HG03432 (cell line): ENCODE measurements at regions not wholly inside any gene's neighbourhood (a gene's known extent, or its start where the extent isn't known, plus 50 kb on each side); places are given as distances from the start of the nearest gene placed in this dataset.

Experiments
- ATAC-seq: cut with Tn5 transposase; IDR thresholded peaks from one replicate; pipeline ENCODE4 v1.9.1; 2021; ENCODE audit warnings: mild to moderate bottlenecking, moderate library complexity; ENCODE audit not compliant: unreplicated experiment

- ATAC-seq = no peak
These were observed 109.6 kb downstream of the ENGASE start for GRCh38 chr17:79184219-79184618.

GRCh38 chr17:79183293-79184158 is 108.9 kb downstream of the ENGASE start:
- ATAC-seq = no peak

DNA sequence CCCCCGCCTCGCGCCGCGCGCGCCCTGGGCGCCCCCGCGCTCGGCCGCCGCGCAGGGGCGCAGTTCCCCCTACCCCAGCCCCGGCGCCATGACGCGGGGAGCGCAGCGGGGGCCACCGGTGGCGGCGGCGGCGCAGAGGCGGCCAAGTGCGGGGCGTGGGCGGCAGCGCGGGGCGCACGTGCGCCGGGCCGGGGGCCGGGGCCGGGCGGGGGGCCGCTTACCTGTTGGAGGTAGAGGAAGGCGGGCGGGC is 108.3 kb downstream of the ENGASE start:
- no peak for ATAC-seq

DNA sequence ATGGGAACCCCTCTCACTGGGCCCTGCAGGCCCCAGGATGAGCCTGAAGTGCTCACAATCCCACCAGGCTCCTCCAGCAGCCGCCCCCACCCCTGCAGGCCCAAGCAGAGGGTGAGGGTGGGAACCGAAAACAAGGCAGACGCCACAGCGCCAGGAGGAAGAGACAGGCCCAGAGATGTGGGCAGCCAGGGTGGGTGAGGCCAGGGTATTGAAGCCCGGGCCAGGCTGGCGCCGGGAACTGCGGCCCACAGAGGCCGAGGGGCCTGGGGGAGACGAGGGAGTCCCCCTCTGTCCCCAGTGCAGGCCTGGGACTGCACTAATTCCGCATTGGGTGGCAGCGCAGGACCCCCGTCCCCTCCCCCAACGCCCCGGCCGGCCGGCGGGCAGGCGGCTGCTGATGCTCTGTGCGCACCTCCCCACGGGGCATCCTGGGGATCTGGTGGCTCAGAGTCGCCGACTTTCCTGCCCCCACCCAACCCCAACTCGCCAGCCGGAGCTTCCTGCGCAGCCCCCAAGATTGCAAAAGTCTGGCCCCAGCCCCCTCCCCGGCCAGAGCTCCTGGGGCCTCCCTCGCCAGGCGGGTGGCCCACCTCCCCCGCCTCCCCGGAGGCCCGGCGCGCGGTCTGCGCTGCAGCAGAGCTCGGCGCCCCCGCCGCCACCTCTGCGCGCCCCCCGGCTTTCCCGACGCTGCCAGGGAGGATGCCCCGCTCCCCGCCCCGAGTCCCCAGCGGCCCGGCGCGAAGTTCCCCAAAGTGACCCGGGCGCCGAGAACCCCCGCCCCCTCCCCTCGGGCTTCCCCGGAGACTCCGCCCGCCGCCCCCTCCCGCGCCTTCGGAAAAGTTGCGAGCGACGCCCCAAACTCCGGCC is 107.8 kb downstream of the ENGASE start:
- ATAC-seq = no peak

DNA sequence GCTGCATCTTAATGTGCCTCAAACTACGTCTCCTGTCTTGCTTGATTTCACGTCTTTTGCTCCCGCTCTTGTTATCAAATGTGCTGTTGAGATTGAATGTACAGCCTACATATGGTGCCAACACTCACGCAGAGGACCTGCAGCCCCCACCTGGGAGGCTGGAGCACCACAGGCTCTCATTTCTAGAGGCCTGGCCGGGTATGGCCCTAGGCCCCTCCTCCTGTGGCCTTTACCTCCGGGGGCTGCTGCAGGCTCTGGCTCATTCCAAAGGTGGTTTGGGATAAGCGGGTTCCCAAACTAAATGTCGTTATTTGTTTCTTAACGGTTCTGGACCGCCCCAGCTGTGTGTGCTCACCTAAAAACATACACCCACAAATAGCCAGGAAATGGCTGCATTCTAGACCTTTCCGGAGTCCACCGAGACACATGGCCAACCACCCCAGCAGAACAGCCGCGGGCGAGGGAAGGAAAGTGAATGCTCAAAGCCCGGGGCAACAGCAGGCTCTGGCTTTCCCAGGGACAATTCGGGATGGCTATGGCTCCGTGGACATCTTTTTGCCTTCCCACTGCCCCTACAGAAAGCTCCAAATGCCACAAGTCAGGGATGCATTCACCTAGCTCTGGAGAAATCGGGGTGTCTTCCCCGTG is 105.9 kb downstream of the ENGASE start:
- no peak for ATAC-seq

DNA sequence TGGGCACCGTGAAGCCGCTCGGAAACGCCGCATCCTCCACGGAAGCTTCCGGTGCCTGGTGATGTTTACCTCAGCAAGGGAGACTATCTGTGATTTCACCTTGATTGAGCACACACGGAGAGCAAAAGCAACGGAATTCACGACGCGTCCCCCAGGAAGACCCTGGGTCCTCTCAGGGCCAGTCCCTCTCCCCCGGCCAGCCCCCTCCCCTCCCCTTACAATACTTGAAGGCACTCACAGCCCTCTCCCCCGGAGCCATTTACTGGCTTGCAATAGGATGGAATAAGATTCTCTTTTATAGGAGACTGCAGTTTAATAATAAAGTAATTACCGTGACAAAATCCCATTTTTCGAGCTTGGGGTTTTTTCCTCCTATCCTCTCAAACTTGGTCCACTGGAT is 104.7 kb downstream of the ENGASE start:
- ATAC-seq = no peak

DNA sequence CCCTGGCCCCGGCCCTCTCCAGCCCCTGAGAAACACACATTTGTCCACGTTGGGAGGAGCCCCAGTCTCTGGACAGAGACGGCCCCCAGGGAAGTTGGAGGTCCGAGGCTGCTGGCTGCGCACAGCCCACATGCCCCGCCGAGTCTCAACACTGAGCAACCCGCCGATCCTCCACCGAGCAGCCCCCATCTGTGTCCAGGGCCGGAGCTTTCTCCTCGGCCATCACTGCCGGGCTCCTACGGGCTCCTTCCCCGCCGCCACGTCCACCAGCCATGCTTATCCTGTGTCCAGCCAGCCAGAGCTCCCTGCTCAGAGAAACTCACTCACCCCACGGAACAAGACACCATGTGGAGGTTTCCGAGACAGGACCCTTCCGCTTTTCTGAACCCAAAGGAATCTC is 103.3 kb downstream of the ENGASE start:
- ATAC-seq = no peak

GRCh38 chr17:79176792-79177601 is 102.4 kb downstream of the ENGASE start:
- no peak for ATAC-seq

DNA sequence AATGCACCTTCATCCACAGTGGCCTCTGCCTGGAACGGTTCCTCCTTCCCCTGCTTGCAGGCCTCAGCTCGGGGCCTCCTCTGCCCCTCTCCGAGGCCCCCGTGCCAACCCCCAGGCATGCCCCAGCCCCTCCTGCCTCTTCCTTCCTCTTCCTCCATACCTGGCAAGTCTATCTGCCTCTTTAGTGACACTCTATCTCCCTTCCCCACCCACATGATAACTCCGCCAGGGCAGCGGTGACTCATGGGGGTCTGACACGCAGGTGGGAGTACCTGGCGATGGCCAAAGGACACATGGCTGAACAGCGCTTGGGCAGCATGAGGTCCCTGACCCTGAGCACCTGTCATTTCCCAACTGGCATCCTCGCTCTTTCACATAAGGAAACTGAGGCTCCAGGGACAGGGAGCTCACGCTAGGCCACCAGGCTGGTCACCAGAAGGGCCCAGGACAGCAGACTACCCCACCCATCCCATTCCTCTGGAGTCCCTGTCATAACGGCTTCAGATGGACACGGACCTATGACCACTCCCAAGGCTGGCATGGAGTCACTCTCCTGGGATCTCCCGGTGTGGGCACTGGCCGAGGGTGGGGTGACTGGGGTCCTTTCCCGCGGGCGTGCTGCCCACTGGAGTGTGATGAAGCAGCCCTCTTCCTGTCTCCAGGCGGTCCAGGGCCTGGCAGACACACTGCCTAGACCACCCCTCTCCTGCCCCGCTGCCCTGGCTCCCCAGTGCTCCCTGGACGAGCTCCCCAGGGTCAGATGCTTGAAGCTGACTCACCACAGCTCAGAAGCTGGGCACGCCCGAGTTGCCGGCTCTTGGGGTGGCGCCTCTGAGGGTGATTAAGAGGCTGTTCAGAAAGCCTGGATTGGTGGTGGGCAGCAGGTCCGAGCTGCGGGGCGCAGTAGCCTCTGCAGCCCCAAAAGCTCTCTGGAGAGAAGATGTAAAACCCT is 100.6 kb downstream of the ENGASE start:
- ATAC-seq = no peak

DNA sequence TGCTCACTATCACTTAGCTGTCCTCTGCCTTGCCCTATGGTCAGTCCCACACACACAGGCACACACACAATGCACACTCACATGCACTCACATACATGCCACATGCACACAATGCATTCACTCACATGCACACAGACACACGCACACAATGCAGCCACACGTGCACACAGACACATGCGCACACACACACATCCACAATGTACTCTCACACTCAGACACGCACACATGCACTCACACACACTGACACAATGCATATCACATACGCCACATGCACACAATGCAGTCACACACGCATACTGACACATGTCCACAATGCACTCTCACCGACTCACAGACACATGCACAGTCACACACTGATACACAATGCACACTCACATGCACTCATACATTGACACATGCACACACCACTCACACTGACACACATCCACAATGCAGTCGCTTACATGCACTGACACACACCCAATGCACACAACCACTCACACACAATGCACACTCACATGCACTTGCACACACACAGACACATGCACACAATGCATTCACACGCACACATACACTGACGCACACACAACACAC is 99.7 kb downstream of the ENGASE start:
- no peak for ATAC-seq

DNA sequence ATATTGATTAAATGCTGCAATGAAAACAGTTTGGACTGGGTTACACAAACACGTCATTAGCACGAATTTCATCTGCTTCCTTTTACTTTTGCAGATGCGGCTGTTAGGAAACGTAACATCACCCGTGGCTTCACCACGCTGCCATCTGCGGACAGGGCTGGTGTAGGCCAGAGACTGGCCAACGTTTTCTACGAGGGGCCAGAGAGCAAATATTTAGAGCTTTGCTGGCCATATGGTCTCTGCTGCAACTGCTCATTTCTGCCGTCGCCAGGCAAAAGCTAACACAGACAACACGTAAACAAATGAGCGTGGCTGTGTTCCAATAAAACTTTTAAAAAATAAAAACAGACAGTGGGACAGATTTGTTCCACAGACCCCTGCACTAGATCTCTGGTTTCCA is 96.6 kb downstream of the ENGASE start:
- no peak for ATAC-seq

DNA sequence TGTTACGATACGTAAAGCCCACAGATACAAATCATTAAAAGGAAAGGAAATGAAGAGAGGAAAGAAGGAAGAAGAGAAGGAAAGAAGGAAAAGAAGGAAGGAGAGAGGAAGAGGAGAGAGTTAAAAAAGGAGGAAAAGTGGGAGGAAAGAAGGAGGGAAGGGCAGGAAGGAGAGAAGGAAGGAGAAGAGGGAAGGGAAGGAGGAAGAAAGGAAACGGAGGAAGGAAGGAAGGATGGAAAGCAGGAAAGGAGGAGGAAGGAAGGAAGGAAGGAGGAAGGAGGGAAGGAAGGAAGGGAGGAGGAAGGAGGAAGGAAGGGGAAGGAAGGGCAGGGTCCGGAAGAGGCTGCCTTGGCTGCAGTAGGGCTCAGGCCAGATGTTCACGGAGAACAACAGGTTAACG is 95.2 kb downstream of the ENGASE start:
- no peak for ATAC-seq

DNA sequence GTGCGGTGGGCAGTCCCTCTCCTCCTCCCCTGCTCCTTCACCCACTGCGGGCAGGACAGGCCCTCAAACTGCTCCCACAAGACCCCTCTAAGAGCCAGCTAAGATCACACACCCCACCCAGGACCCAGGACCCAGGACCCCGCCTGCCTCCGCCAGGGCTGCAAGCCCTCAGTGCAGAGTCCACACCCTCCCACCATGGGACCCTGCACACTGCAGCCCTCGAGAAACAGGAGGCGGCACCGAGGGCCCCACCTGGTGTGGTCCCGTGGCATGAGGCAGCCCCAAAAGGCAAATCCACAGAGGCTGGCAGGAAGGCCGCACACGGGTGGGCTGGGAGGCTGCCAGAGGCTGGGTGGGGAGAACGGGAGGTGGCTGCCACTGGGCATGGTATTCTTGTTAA is 94.7 kb downstream of the ENGASE start:
- no peak for ATAC-seq

DNA sequence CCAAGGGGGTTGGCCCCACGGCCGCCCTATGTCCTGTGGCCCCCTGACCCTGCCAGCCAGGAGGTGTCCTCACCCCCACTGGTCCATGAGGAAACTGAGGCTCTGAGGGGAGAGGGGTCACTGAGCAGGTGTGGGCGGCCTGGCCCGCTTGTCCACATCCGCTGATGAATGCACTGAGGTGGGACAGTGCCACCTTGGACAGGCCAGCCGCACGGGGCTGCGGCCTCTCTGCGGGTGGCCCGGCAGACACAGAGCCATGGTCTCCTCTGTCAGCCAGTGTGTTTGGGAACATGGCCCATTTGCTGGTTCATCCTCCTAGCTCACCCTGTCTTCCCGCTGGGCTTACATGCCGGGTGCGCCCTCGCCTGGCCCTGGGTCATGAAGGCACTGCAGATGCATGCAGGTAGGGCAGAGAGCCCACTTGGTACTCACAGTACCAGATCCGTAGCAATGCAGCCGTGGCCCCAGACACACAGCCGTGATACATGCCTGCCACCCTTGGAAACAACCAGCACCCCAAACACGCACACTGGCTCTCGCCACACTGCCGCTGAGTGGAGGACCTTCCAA is 93.9 kb downstream of the ENGASE start:
- ATAC-seq = no peak

DNA sequence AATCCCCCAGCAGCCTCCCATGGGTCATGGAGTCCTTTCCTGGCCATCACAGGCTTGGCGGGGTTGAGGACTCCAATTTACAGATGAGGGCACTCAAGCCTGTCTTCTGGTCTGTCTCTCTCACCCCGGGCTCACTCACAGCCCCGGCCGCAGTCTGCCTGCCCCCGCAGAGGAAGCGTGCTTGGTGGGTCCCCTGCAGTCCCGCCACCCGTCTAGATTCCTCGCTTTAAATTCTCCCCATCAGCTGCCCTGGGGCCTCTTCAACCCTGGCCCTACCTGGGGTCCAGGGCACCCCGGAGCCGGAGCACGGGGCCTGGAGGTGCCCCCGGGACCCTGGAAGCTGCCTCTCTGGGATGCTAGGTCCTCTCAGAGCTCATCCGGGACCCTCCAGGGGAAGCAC is 92.9 kb downstream of the ENGASE start:
- no peak for ATAC-seq

GRCh38 chr17:79165756-79166473 is 91.3 kb downstream of the ENGASE start:
- no peak for ATAC-seq

DNA sequence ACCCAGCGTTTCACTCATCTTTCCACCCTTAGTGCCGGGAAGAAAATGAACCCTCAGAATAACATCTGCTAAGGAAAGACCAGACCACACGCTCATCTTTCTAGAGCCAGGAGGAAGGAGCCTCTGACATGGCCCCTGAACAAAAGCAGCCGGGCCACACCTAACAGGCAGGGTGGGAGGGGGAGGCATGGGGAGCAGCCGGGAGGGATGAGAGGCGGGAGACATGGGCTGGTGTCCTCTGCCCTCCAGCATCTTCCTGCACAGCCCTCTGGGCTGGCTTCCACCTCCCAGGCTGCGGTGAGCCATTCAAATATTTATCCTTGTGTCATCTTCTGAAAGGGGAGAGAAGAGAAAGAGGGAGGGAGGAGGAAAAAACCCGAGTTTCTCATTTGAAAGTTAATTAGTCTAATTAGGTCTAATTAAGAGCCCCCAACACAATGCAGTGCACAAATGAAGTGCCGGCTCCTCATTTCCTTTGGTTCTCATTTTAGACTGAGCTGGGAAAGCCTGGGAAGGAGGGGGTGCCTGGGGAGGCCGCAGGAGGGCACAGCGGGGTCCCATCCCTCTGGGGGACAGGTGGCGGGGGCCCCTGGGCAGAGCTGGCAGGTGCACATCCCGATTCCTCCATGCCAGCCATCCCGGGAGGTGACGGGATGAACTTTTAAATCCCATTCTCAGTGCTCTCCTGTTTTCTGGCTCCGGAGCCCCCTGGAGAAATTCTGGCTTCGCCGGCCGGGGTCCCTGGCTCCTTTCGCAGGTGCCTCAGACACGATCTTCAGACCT is 90.5 kb downstream of the ENGASE start:
- ATAC-seq = no peak

GRCh38 chr17:79164408-79164807 is 89.8 kb downstream of the ENGASE start:
- ATAC-seq = no peak
